A549 (cell line): ENCODE measurements at regions not wholly inside any gene's neighbourhood (a gene's known extent, or its start where the extent isn't known, plus 50 kb on each side); places are given as distances from the start of the nearest gene placed in this dataset.

ENCODE experiments used
- CBX8 ChIP-seq: fragments of 200-600 bp; sonication (generic); IDR thresholded peaks from 2 replicates; pipeline ENCODE4 v1.6.1; 2016
- CTCF ChIP-seq: fragments of >200 bp; sonication (Bioruptor Twin); formaldehyde crosslinking; IDR thresholded peaks from 3 replicates; pipeline ENCODE4 v1.5.1; 2016
- EHMT2 ChIP-seq: fragments of 200-600 bp; sonication (generic); IDR thresholded peaks from 2 replicates; pipeline ENCODE4 v1.6.1; 2016; ENCODE audit warnings: antibody characterized with exemption, low read depth, mild to moderate bottlenecking, moderate library complexity
- ELK1 ChIP-seq: fragments of 150-350 bp; IDR thresholded peaks from 2 replicates; pipeline ENCODE4 v1.6.1; 2014; ENCODE audit warnings: low read depth, mild to moderate bottlenecking, low read length
- EP300 ChIP-seq, 2 experiments: fragments of >200 bp; sonication (Bioruptor Twin); formaldehyde crosslinking; IDR thresholded peaks; 2 replicates in 1 of 2; 3 replicates in 1 of 2; pipeline ENCODE4 v1.6.1; 2016 to 2017
- JUN ChIP-seq, 2 experiments: fragments of >200 bp; sonication (Bioruptor Twin); formaldehyde crosslinking; IDR thresholded peaks; 2 replicates in 1 of 2; 3 replicates in 1 of 2; pipeline ENCODE4 v1.6.1; 2016 to 2017
- MAX ChIP-seq: IDR thresholded peaks from 2 replicates; pipeline ENCODE4 v1.6.1; 2012
- POLR2A ChIP-seq: IDR thresholded peaks from 2 replicates; pipeline ENCODE4 v1.6.1; 2012; ENCODE audit warnings: mild to moderate bottlenecking, low read length
- RAD21 ChIP-seq, 2 experiments: fragments of >200 bp in 1 of 2; sonication (Bioruptor Twin) in 1 of 2; formaldehyde crosslinking in 1 of 2; IDR thresholded peaks in 1 of 2; conservative IDR thresholded peaks in 1 of 2; 2 replicates in 1 of 2; 3 replicates in 1 of 2; pipeline ENCODE4 v1.6.1; 2012 to 2018; ENCODE audit warnings: inconsistent platforms in 1 of 2
- RCOR1 ChIP-seq: fragments of 150-350 bp; IDR thresholded peaks from 2 replicates; pipeline ENCODE4 v1.6.1; 2014; ENCODE audit warnings: antibody characterized with exemption, low read length, low read depth
- REST ChIP-seq: fragments of 200-600 bp; sonication (generic); IDR thresholded peaks from 2 replicates; pipeline ENCODE4 v1.6.1; 2016; ENCODE audit warnings: antibody characterized with exemption, mild to moderate bottlenecking, moderate library complexity
- SMC3 ChIP-seq: fragments of >200 bp; sonication (Bioruptor Twin); formaldehyde crosslinking; IDR thresholded peaks from 3 replicates; pipeline ENCODE4 v1.6.1; 2018; ENCODE audit warnings: inconsistent platforms
- SREBF2 ChIP-seq: fragments of 450-650 bp; IDR thresholded peaks from 2 replicates; pipeline ENCODE4 v1.6.1; 2014; ENCODE audit warnings: mild to moderate bottlenecking, moderate library complexity
- USF2 ChIP-seq: fragments of 450-650 bp; IDR thresholded peaks from 2 replicates; pipeline ENCODE4 v1.6.1; 2014; ENCODE audit warnings: antibody characterized with exemption

GRCh38 chr4:19982556-19982955 is 269.1 kb upstream of the SLIT2 start:
- TF ChIP-seq CTCF (no peak), REST (no peak), POLR2A (no peak), SMC3 (no peak), ELK1 (no peak), EHMT2 (no peak), RCOR1 (no peak), USF2 (no peak), JUN (IDR thresholded peaks at IDR 0.05) (no peak), SREBF2 (no peak), MAX (no peak), RAD21 (conservative IDR thresholded peaks at IDR 0.05 in 1 of 2, IDR thresholded peaks at IDR 0.05 in 1 of 2) (no peak), EP300 (IDR thresholded peaks at IDR 0.05) (no peak), CBX8 (no peak)
